ENCODE measurements at regions not wholly inside any gene's neighbourhood (a gene's known extent, or its start where the extent isn't known, plus 50 kb on each side); places are given as distances from the start of the nearest gene placed in this dataset.
A peak's percentile ranks its signal among the peaks of the same experiment; 100 is the strongest.

DNA sequence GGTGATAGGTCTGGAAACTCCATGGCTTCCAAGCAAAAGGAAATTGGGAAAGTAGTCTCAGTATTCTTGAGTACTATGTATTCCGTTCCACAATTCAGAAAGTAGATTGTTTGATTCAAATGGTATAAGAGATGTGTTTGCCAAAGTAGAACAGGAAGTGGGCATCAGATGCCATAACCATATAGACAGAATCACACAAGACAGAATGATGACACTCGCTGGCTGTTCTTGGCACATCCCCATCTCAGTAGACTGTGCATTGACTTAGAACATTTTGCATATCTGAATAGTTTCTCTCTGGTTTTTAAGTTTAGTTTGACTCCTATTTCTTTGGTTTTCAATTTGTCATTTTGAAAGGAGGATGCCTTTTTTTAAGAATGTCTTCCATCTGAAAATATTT lies 221.1 kb upstream of the RGS6 start:
- no peak overlapping the region for H2BK120ac ChIP-seq (ENCODE audit: low read depth, low read length)
- no peaks in the 10 kb centered on the region for H3K27me3 ChIP-seq (ENCODE audit: control insufficient read depth in 1 of 2, insufficient read depth in 1 of 2, low read length in 2 of 2)
- no peak overlapping the region for H4K91ac ChIP-seq (ENCODE audit: low read length)
- H3K27ac ChIP-seq (ENCODE audit: low read length, poor library complexity, severe bottlenecking), result peak overlapping the region; percentile 81
- H3K9me3 ChIP-seq (ENCODE audit: control insufficient read depth, low read length), result no peaks in the 10 kb centered on the region
- H3K4me3 ChIP-seq (ENCODE audit: insufficient read depth in 1 of 2, low read depth in 1 of 2, low read length in 2 of 2), result no peak overlapping the region
- peaks cover 1% of the 10 kb centered on the region for H3K4me1 ChIP-seq (ENCODE audit: control insufficient read depth, insufficient read depth, low read depth, low read length)
- no peak overlapping the region for H3K4ac ChIP-seq (ENCODE audit: low read depth in 1 of 2, low read length in 2 of 2)
- H2BK12ac ChIP-seq (ENCODE audit: low read length in 2 of 2), result no peak overlapping the region
- no peak overlapping the region for H4K8ac ChIP-seq (ENCODE audit: low read length)
- H2AFZ ChIP-seq (ENCODE audit: low read depth, low read length), result no peak overlapping the region
- H3K4me2 ChIP-seq (ENCODE audit: low read length, poor library complexity, severe bottlenecking), result no peak overlapping the region
- no peak overlapping the region for H2AK5ac ChIP-seq (ENCODE audit: low read length, severe bottlenecking)
- no peak overlapping the region for H3K18ac ChIP-seq (ENCODE audit: low read depth in 1 of 2, low read length in 2 of 2)
- H2BK5ac ChIP-seq (ENCODE audit: low read depth, low read length, poor library complexity, severe bottlenecking), result no peak overlapping the region
- no peak for DNase-seq
- no CpG with 5 or more reads among the region's 2 CpGs for WGBS
- no peak overlapping the region for H3K14ac ChIP-seq (ENCODE audit: low read length in 2 of 2)
- peaks cover 2% of the 10 kb centered on the region for H3K79me1 ChIP-seq (replicated peaks; ENCODE audit: low read length, poor library complexity, severe bottlenecking)
- H3K9ac ChIP-seq (ENCODE audit: low read length), result peak overlapping the region; percentile 30
- no peak overlapping the region for H2BK15ac ChIP-seq (ENCODE audit: low read depth, poor library complexity, severe bottlenecking)
- H3K23ac ChIP-seq (ENCODE audit: low read length in 2 of 2), result no peak overlapping the region
- H3K36me3 ChIP-seq (ENCODE audit: control insufficient read depth in 1 of 2, insufficient read depth in 2 of 2, low read depth in 1 of 2, low read length in 2 of 2), result peaks cover 5 to 8% of the 10 kb centered on the region in 2 experiments

DNA sequence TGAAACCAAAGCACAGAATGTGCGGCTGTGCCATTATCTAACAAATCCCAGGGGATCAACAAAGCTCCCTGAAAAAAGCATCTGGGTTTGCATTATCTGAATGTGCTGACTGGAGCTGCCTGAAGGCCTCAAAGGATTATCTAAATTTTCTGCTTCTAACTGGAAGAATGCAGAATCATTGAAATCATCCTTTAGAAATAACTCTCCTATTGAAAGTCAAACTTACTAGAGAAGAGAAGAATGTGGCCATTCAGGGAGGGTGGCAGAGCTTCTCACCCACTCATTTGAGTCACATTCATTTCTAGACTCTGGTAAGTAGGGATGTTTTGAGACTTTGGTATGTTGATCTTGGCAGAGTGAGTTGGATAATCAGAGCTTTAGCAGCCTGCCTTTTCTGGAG lies 220.6 kb upstream of the RGS6 start:
- peak overlapping the region; percentile 81 for H3K27ac ChIP-seq (ENCODE audit: low read length, poor library complexity, severe bottlenecking)
- no peak overlapping the region for H3K14ac ChIP-seq (ENCODE audit: low read length in 2 of 2)
- DNase-seq, result no peak
- H2BK5ac ChIP-seq (ENCODE audit: low read depth, low read length, poor library complexity, severe bottlenecking), result no peak overlapping the region
- H3K4me1 ChIP-seq (ENCODE audit: control insufficient read depth, insufficient read depth, low read depth, low read length), result peaks cover 1% of the 10 kb centered on the region
- no peak overlapping the region for H3K23ac ChIP-seq (ENCODE audit: low read length in 2 of 2)
- H3K4me2 ChIP-seq (ENCODE audit: low read length, poor library complexity, severe bottlenecking), result no peak overlapping the region
- peak overlapping the region; percentile 54 for H3K9ac ChIP-seq (ENCODE audit: low read length)
- no peak overlapping the region for H3K18ac ChIP-seq (ENCODE audit: low read depth in 1 of 2, low read length in 2 of 2)
- H2BK15ac ChIP-seq (ENCODE audit: low read depth, poor library complexity, severe bottlenecking), result no peak overlapping the region
- H3K9me3 ChIP-seq (ENCODE audit: control insufficient read depth, low read length), result no peaks in the 10 kb centered on the region
- WGBS, result 79% methylated on average over 1 of the region's 1 CpG
- H2AK5ac ChIP-seq (ENCODE audit: low read length, severe bottlenecking), result no peak overlapping the region
- no peak overlapping the region for H2BK12ac ChIP-seq (ENCODE audit: low read length in 2 of 2)
- H4K8ac ChIP-seq (ENCODE audit: low read length), result no peak overlapping the region
- H3K36me3 ChIP-seq (ENCODE audit: control insufficient read depth in 1 of 2, insufficient read depth in 2 of 2, low read depth in 1 of 2, low read length in 2 of 2), result peaks cover 5 to 8% of the 10 kb centered on the region in 2 experiments
- no peaks in the 10 kb centered on the region for H3K27me3 ChIP-seq (ENCODE audit: control insufficient read depth in 1 of 2, insufficient read depth in 1 of 2, low read length in 2 of 2)
- no peak overlapping the region for H4K91ac ChIP-seq (ENCODE audit: low read length)
- peaks cover 2% of the 10 kb centered on the region for H3K79me1 ChIP-seq (replicated peaks; ENCODE audit: low read length, poor library complexity, severe bottlenecking)
- H2BK120ac ChIP-seq (ENCODE audit: low read depth, low read length), result no peak overlapping the region
- no peak overlapping the region for H3K4ac ChIP-seq (ENCODE audit: low read depth in 1 of 2, low read length in 2 of 2)
- H2AFZ ChIP-seq (ENCODE audit: low read depth, low read length), result no peak overlapping the region
- H3K4me3 ChIP-seq (ENCODE audit: insufficient read depth in 1 of 2, low read depth in 1 of 2, low read length in 2 of 2), result no peak overlapping the region

- Histone ChIP-seq H3K4me1 (ENCODE audit: control insufficient read depth, insufficient read depth, low read depth, low read length) (peaks cover 1% of the 10 kb centered on the region), H3K9ac (ENCODE audit: low read length) (no peak overlapping the region), H3K79me1 (replicated peaks; ENCODE audit: low read length, poor library complexity, severe bottlenecking) (peaks cover 2% of the 10 kb centered on the region), H3K4me3 (ENCODE audit: insufficient read depth in 1 of 2, low read depth in 1 of 2, low read length in 2 of 2) (peak overlapping the region in 1 of 2 experiments; percentile 12), H3K27ac (ENCODE audit: low read length, poor library complexity, severe bottlenecking) (no peak overlapping the region), H3K14ac (ENCODE audit: low read length in 2 of 2) (no peak overlapping the region), H3K18ac (ENCODE audit: low read depth in 1 of 2, low read length in 2 of 2) (no peak overlapping the region), H4K91ac (ENCODE audit: low read length) (no peak overlapping the region), H3K4me2 (ENCODE audit: low read length, poor library complexity, severe bottlenecking) (no peak overlapping the region), H3K9me3 (ENCODE audit: control insufficient read depth, low read length) (no peaks in the 10 kb centered on the region), H3K4ac (ENCODE audit: low read depth in 1 of 2, low read length in 2 of 2) (no peak overlapping the region), H2AFZ (ENCODE audit: low read depth, low read length) (no peak overlapping the region), H4K8ac (ENCODE audit: low read length) (no peak overlapping the region), H3K23ac (ENCODE audit: low read length in 2 of 2) (no peak overlapping the region), H2AK5ac (ENCODE audit: low read length, severe bottlenecking) (peak overlapping the region; percentile 64), H3K36me3 (ENCODE audit: control insufficient read depth in 1 of 2, insufficient read depth in 2 of 2, low read depth in 1 of 2, low read length in 2 of 2) (peaks cover 5 to 8% of the 10 kb centered on the region in 2 experiments), H2BK12ac (ENCODE audit: low read length in 2 of 2) (no peak overlapping the region), H2BK5ac (ENCODE audit: low read depth, low read length, poor library complexity, severe bottlenecking) (no peak overlapping the region), H2BK120ac (ENCODE audit: low read depth, low read length) (no peak overlapping the region), H2BK15ac (ENCODE audit: low read depth, poor library complexity, severe bottlenecking) (no peak overlapping the region), H3K27me3 (ENCODE audit: control insufficient read depth in 1 of 2, insufficient read depth in 1 of 2, low read length in 2 of 2) (no peaks in the 10 kb centered on the region)
- DNase-seq, result no peak
- WGBS, result 94% methylated on average over 2 of the region's 2 CpGs
Measured at GRCh38 chr14:71712478-71712877, 219.8 kb upstream of the RGS6 start.

GRCh38 chr14:71713016-71713415 lies 219.2 kb upstream of the RGS6 start:
- Histone ChIP-seq H3K18ac (ENCODE audit: low read depth in 1 of 2, low read length in 2 of 2) (no peak overlapping the region), H4K8ac (ENCODE audit: low read length) (no peak overlapping the region), H2BK15ac (ENCODE audit: low read depth, poor library complexity, severe bottlenecking) (no peak overlapping the region), H2AFZ (ENCODE audit: low read depth, low read length) (no peak overlapping the region), H2AK5ac (ENCODE audit: low read length, severe bottlenecking) (no peak overlapping the region), H2BK12ac (ENCODE audit: low read length in 2 of 2) (no peak overlapping the region), H3K79me1 (replicated peaks; ENCODE audit: low read length, poor library complexity, severe bottlenecking) (peaks cover 2% of the 10 kb centered on the region), H3K9me3 (ENCODE audit: control insufficient read depth, low read length) (no peaks in the 10 kb centered on the region), H2BK120ac (ENCODE audit: low read depth, low read length) (no peak overlapping the region), H3K27ac (ENCODE audit: low read length, poor library complexity, severe bottlenecking) (no peak overlapping the region), H3K4me1 (ENCODE audit: control insufficient read depth, insufficient read depth, low read depth, low read length) (peaks cover 1% of the 10 kb centered on the region), H3K4me2 (ENCODE audit: low read length, poor library complexity, severe bottlenecking) (no peak overlapping the region), H3K36me3 (ENCODE audit: control insufficient read depth in 1 of 2, insufficient read depth in 2 of 2, low read depth in 1 of 2, low read length in 2 of 2) (peaks cover 5 to 8% of the 10 kb centered on the region in 2 experiments), H3K4ac (ENCODE audit: low read depth in 1 of 2, low read length in 2 of 2) (no peak overlapping the region), H2BK5ac (ENCODE audit: low read depth, low read length, poor library complexity, severe bottlenecking) (no peak overlapping the region), H3K9ac (ENCODE audit: low read length) (no peak overlapping the region), H3K23ac (ENCODE audit: low read length in 2 of 2) (no peak overlapping the region), H3K14ac (ENCODE audit: low read length in 2 of 2) (no peak overlapping the region), H4K91ac (ENCODE audit: low read length) (no peak overlapping the region), H3K4me3 (ENCODE audit: insufficient read depth in 1 of 2, low read depth in 1 of 2, low read length in 2 of 2) (peak overlapping the region in 1 of 2 experiments; percentile 12), H3K27me3 (ENCODE audit: control insufficient read depth in 1 of 2, insufficient read depth in 1 of 2, low read length in 2 of 2) (no peaks in the 10 kb centered on the region)
- DNase-seq, result no peak
- 100% methylated on average over 1 of the region's 1 CpG for WGBS

Data from mesenchymal stem cell (in vitro differentiated cells and primary cell).